Skeletal muscle tissue (tissue), 3 donors: ENCODE measurements at regions not wholly inside any gene's neighbourhood (a gene's known extent, or its start where the extent isn't known, plus 50 kb on each side); places are given as distances from the start of the nearest gene placed in this dataset.
A peak's percentile ranks its signal among the peaks of the same experiment; 100 is the strongest.

Experiments
- H3K27ac ChIP-seq: one replicate; pipeline ENCODE4 v1.7.0; 2013; ENCODE audit warnings: mild to moderate bottlenecking, low read depth, low read length, inconsistent platforms
- H3K27me3 ChIP-seq, 3 donors: one replicate each; pipeline ENCODE4 v1.7.0; 2013; ENCODE audit warnings: low read length in 3 of 3; ENCODE audit not compliant: control insufficient read depth in 3 of 3, insufficient read depth in 3 of 3
- H3K36me3 ChIP-seq, 3 donors: one replicate each; pipeline ENCODE4 v1.7.0; 2013; ENCODE audit warnings: low read length in 3 of 3; ENCODE audit not compliant: control insufficient read depth in 3 of 3, insufficient read depth in 3 of 3
- H3K4me1 ChIP-seq, 3 donors: one replicate each; pipeline ENCODE4 v1.7.0; 2013; ENCODE audit warnings: low read length in 3 of 3, mild to moderate bottlenecking in 3 of 3; ENCODE audit not compliant: control insufficient read depth in 3 of 3, insufficient read depth in 3 of 3
- H3K4me3 ChIP-seq, 3 donors: one replicate each; pipeline ENCODE4 v1.7.0; 2013; ENCODE audit warnings: low read length in 3 of 3
- H3K9ac ChIP-seq, 3 donors: one replicate each; pipeline ENCODE4 v1.7.0; 2013; ENCODE audit warnings: low read length in 3 of 3, mild to moderate bottlenecking in 3 of 3, moderate library complexity in 2 of 3, low read depth in 1 of 3
- H3K9me3 ChIP-seq, 3 donors: one replicate each; pipeline ENCODE4 v1.7.0; 2013; ENCODE audit warnings: low read length in 3 of 3; ENCODE audit not compliant: control insufficient read depth in 3 of 3
- donor health status: Osteomylitis.

DNA sequence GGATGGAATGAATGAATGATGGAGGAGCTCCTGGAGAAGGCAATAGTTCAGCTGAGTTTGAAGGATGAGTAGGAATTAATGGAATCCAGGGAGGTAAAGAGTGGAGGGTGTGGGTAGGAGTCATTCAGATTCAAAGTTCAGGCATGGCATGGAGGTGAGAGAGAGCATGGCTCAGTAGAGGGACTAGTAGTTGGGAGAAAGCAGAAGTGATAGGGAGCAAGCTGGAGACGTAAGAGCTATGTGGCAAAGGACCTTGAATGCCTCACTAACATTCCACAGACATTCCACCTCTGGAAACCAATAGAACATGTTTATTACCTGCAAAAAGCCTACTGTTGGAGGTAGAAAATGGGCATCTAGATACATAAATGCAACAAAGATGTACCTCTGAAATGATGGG is 170.1 kb downstream of the HAUS1 start:
- no peak overlapping the region for H3K27ac ChIP-seq
- no peak overlapping the region for H3K9ac ChIP-seq
- H3K4me3 ChIP-seq, result no peak overlapping the region
- no peaks in the 10 kb centered on the region for H3K9me3 ChIP-seq
- H3K4me1 ChIP-seq, result peaks cover 14 to 18% (median 17%) of the 10 kb centered on the region in 3 donors
- H3K27me3 ChIP-seq, result no peaks in the 10 kb centered on the region
- H3K36me3 ChIP-seq, result no peaks in the 10 kb centered on the region

GRCh38 chr18:46275370-46275769 is 171.2 kb downstream of the HAUS1 start:
- no peaks in the 10 kb centered on the region for H3K36me3 ChIP-seq
- no peak overlapping the region for H3K27ac ChIP-seq
- no peak overlapping the region for H3K4me3 ChIP-seq
- no peaks in the 10 kb centered on the region for H3K9me3 ChIP-seq
- H3K9ac ChIP-seq, result no peak overlapping the region
- no peaks in the 10 kb centered on the region for H3K27me3 ChIP-seq
- H3K4me1 ChIP-seq, result peaks cover 14 to 18% (median 17%) of the 10 kb centered on the region in 3 donors

DNA sequence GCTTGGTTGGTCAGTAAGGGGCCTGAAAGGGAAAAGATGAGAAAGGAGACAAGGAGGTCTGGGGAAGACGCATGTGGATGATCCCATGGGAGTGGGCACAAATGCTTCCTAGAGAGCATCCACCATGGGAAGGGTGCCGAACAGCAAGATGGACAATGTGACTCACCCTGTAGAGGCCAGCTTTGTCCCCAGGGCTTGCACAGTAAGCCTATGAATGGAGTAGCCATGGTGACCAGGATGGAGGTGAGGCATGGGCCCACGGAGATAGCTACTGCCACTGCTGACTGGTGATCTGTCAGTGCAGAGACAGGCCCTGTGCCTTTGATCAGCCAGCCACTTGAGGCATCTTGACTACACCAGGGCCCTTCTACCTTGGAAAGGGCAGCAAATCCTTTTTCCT is 172.6 kb downstream of the HAUS1 start:
- peaks cover 14 to 22% (median 22%) of the 10 kb centered on the region in 3 donors for H3K4me1 ChIP-seq
- no peaks in the 10 kb centered on the region for H3K9me3 ChIP-seq
- no peak overlapping the region for H3K27ac ChIP-seq
- H3K27me3 ChIP-seq, result no peaks in the 10 kb centered on the region
- H3K36me3 ChIP-seq, result no peaks in the 10 kb centered on the region
- H3K9ac ChIP-seq, result no peak overlapping the region
- H3K4me3 ChIP-seq, result no peak overlapping the region

GRCh38 chr18:46278481-46279465 is 174.6 kb downstream of the HAUS1 start:
- Histone ChIP-seq H3K4me1 (peaks cover 24 to 42% (median 42%) of the 10 kb centered on the region in 3 donors), H3K9ac (no peak overlapping the region), H3K27ac (no peak overlapping the region), H3K27me3 (no peaks in the 10 kb centered on the region), H3K36me3 (no peaks in the 10 kb centered on the region), H3K9me3 (no peaks in the 10 kb centered on the region), H3K4me3 (no peak overlapping the region)

GRCh38 chr18:46279673-46280072 is 175.5 kb downstream of the HAUS1 start:
- H3K9me3 ChIP-seq, result no peaks in the 10 kb centered on the region
- no peaks in the 10 kb centered on the region for H3K36me3 ChIP-seq
- no peak overlapping the region for H3K27ac ChIP-seq
- peaks cover 27 to 46% (median 46%) of the 10 kb centered on the region in 3 donors for H3K4me1 ChIP-seq
- no peak overlapping the region for H3K9ac ChIP-seq
- no peak overlapping the region for H3K4me3 ChIP-seq
- H3K27me3 ChIP-seq, result no peaks in the 10 kb centered on the region

DNA sequence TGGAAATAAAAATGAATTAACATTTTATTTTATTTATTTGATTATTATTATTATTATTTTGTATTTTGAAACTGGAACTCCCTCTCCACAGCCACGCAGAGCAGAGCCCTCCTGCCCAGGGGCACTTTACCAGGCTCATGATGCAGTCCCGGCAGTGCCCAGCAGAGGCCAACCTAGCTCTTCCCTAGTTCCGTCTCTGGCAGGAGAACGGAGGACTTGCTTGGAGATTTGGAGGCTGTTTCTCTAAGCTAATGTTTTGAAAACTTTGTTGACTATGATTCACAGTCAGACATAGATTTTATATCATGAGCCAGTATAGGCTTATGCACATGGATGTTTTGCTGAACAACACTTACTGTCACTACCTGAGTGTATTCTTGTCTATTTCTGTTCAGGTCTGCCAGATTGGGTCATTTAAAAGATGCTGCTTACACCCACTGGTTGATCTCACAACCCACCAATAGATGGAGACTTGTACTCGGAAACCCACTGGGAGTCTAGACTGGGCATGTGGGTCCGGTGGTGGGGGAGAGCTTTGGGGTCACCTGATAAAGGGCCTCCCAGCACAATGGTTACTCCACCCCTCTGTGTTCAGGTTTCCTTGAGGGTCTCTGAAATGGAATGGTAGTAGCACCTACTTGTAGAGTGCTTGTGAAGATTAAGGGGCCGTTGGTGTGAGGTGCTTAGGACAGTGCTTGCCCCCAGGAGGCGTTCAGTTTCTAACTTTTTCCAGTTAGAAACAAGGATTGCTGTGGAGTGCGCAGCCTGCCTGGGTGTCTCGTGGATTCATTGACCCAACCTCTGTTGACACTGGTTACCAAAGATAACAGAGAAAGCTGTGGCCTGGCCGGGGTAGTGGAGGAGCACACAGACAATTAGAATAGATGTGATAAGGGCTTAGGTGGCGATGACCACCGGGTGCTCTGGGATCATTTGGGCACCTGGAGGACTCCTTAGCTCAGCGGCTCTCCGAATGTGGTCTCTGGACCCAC is 177.3 kb downstream of the HAUS1 start:
- no peak overlapping the region for H3K4me3 ChIP-seq
- no peaks in the 10 kb centered on the region for H3K27me3 ChIP-seq
- H3K27ac ChIP-seq, result no peak overlapping the region
- no peaks in the 10 kb centered on the region for H3K36me3 ChIP-seq
- H3K9ac ChIP-seq, result no peak overlapping the region
- no peaks in the 10 kb centered on the region for H3K9me3 ChIP-seq
- peaks cover 27 to 46% (median 46%) of the 10 kb centered on the region in 3 donors for H3K4me1 ChIP-seq

GRCh38 chr18:46282177-46282570 is 178.0 kb downstream of the HAUS1 start:
- Histone ChIP-seq H3K9me3 (no peaks in the 10 kb centered on the region), H3K9ac (no peak overlapping the region), H3K4me3 (no peak overlapping the region), H3K4me1 (peaks cover 27 to 46% (median 46%) of the 10 kb centered on the region in 3 donors), H3K27ac (no peak overlapping the region), H3K36me3 (no peaks in the 10 kb centered on the region), H3K27me3 (no peaks in the 10 kb centered on the region)

- Histone ChIP-seq H3K27ac (no peak overlapping the region), H3K4me3 (no peak overlapping the region), H3K4me1 (peaks cover 25 to 44% (median 43%) of the 10 kb centered on the region in 3 donors), H3K27me3 (no peaks in the 10 kb centered on the region), H3K9me3 (no peaks in the 10 kb centered on the region), H3K36me3 (no peaks in the 10 kb centered on the region), H3K9ac (no peak overlapping the region)
These were observed 178.5 kb downstream of the HAUS1 start for GRCh38 chr18:46282646-46283045.

DNA sequence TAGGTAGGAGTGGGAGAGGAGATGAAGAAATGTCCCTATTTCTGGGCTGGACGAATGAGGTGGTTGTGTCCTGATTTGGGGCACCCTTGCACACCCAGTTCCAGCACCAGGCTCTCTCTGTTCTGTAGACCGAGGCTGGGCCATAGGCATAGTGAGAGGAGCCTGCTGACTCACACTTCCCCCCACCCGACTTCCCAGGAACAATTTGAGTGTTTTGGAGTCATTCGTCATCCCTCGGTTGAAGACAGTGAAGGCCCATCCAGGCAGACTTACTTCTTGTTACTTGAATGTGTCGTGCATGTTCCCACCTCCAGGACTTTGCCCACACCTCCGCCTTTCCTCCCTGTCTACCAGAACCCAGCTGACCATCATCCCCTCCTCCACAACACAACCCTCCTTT is 179.1 kb downstream of the HAUS1 start:
- Histone ChIP-seq H3K4me1 (peaks cover 19 to 37% (median 37%) of the 10 kb centered on the region in 3 donors), H3K4me3 (no peak overlapping the region), H3K9ac (peak overlapping the region in 1 of 3 donors; percentile 18), H3K27me3 (no peaks in the 10 kb centered on the region), H3K36me3 (no peaks in the 10 kb centered on the region), H3K27ac (no peak overlapping the region), H3K9me3 (no peaks in the 10 kb centered on the region)
